Natural killer cell treated with Interleukin-12 subunit alpha and Interleukin-12 subunit beta and Interleukin-15 and Interleukin-18, amount 100 ng/mL, for 72 hours (primary cell): ENCODE measurements at regions not wholly inside any gene's neighbourhood (a gene's known extent, or its start where the extent isn't known, plus 50 kb on each side); places are given as distances from the start of the nearest gene placed in this dataset.

Experiments
- ATAC-seq, 2 donors: fragments of 150-1000 bp; cut with Tn5 transposase in 1 of 2; sonication (Bioruptor Pico), chemical (Tn5 transposase) in 1 of 2; 2 replicates each; pipeline ENCODE4 v1.10.0; 2021
- DNase-seq: peaks from one replicate; pipeline ENCODE4 v3.0.0; 2022; ENCODE audit warnings: low spot score
- H3K27ac Mint-ChIP-seq, 2 donors: 1 replicate in 1 of 2; 2 replicates in 1 of 2; pipeline ENCODE4 v1.8.0; 2022; ENCODE audit warnings: mixed read lengths in 2 of 2, mild to moderate bottlenecking in 1 of 2, moderate library complexity in 1 of 2
- H3K27me3 Mint-ChIP-seq, 2 donors: 1 replicate in 1 of 2; 2 replicates in 1 of 2; pipeline ENCODE4 v1.8.0; 2022; ENCODE audit warnings: mixed read lengths in 2 of 2
- H3K36me3 Mint-ChIP-seq: one replicate; pipeline ENCODE4 v1.8.0; 2022; ENCODE audit warnings: mixed read lengths
- H3K4me1 Mint-ChIP-seq, 2 donors: 1 replicate in 1 of 2; 2 replicates in 1 of 2; pipeline ENCODE4 v1.8.0; 2022; ENCODE audit warnings: low read depth in 2 of 2, mixed read lengths in 2 of 2, mild to moderate bottlenecking in 1 of 2
- H3K4me3 Mint-ChIP-seq: one replicate; pipeline ENCODE4 v1.8.0; 2022; ENCODE audit warnings: mixed read lengths
- H3K9me3 Mint-ChIP-seq: 2 replicates; pipeline ENCODE4 v1.8.0; 2022; ENCODE audit warnings: mixed read lengths

- Mint-ChIP-seq H3K27me3 (peaks cover 18 to 20% of the 10 kb centered on the region in 2 donors), H3K27ac (no peak overlapping the region), H3K4me1 (no peaks in the 10 kb centered on the region), H3K4me3 (no peak overlapping the region), H3K36me3 (no peaks in the 10 kb centered on the region), H3K9me3 (no peaks in the 10 kb centered on the region)
- DNase-seq (no peak), ATAC-seq (no peak)
Observed at GRCh38 chr5:152499814-152500535, 94.9 kb upstream of the NMUR2 start.

GRCh38 chr5:152501294-152501693 lies 96.2 kb upstream of the NMUR2 start:
- H3K27me3 Mint-ChIP-seq, result peaks cover 12 to 14% of the 10 kb centered on the region in 2 donors

GRCh38 chr5:152503206-152503605 lies 98.1 kb upstream of the NMUR2 start:
- H3K27me3 Mint-ChIP-seq, result peaks cover 13 to 21% of the 10 kb centered on the region in 2 donors
- no peak overlapping the region for H3K27ac Mint-ChIP-seq
- peaks cover 0 to 4% of the 10 kb centered on the region in 2 donors for H3K4me1 Mint-ChIP-seq

More at GRCh38 chr5:152501294-152501693, 96.2 kb upstream of the NMUR2 start:
- H3K4me1 Mint-ChIP-seq, result peaks cover 0 to 4% of the 10 kb centered on the region in 2 donors
- H3K9me3 Mint-ChIP-seq, result no peaks in the 10 kb centered on the region
- ATAC-seq, result no peak
- DNase-seq, result no peak
- no peak overlapping the region for H3K4me3 Mint-ChIP-seq
- no peak overlapping the region for H3K27ac Mint-ChIP-seq
- no peaks in the 10 kb centered on the region for H3K36me3 Mint-ChIP-seq

GRCh38 chr5:152505442-152506042 lies 100.5 kb upstream of the NMUR2 start:
- H3K36me3 Mint-ChIP-seq, result no peaks in the 10 kb centered on the region
- no peak for DNase-seq
- peak; percentile 64 to 71 for ATAC-seq

More at GRCh38 chr5:152503206-152503605, 98.1 kb upstream of the NMUR2 start:
- ATAC-seq (peak; percentile 81 to 85), DNase-seq (no peak)
- Mint-ChIP-seq H3K36me3 (no peaks in the 10 kb centered on the region), H3K4me3 (no peak overlapping the region), H3K9me3 (no peaks in the 10 kb centered on the region)

GRCh38 chr5:152511120-152511519 lies 106.0 kb upstream of the NMUR2 start:
- Mint-ChIP-seq H3K36me3 (no peaks in the 10 kb centered on the region), H3K4me3 (no peak overlapping the region), H3K27me3 (peaks cover 16 to 33% of the 10 kb centered on the region in 2 donors), H3K27ac (no peak overlapping the region), H3K4me1 (no peaks in the 10 kb centered on the region), H3K9me3 (no peaks in the 10 kb centered on the region)
- ATAC-seq (no peak), DNase-seq (no peak)

More at GRCh38 chr5:152505442-152506042, 100.5 kb upstream of the NMUR2 start:
- H3K4me1 Mint-ChIP-seq, result peaks cover 0 to 4% of the 10 kb centered on the region in 2 donors
- H3K4me3 Mint-ChIP-seq, result no peak overlapping the region
- no peak overlapping the region for H3K27ac Mint-ChIP-seq
- H3K9me3 Mint-ChIP-seq, result no peaks in the 10 kb centered on the region
- peaks cover 17 to 30% of the 10 kb centered on the region in 2 donors for H3K27me3 Mint-ChIP-seq

- H3K4me1 Mint-ChIP-seq, result no peaks in the 10 kb centered on the region
- DNase-seq (no peak), ATAC-seq (no peak)
- no peak overlapping the region for H3K27ac Mint-ChIP-seq
- H3K36me3 Mint-ChIP-seq, result no peaks in the 10 kb centered on the region
- H3K4me3 Mint-ChIP-seq, result no peak overlapping the region
- peaks cover 18 to 28% of the 10 kb centered on the region in 2 donors for H3K27me3 Mint-ChIP-seq
- no peaks in the 10 kb centered on the region for H3K9me3 Mint-ChIP-seq
Observed at GRCh38 chr5:152511531-152512132, 106.6 kb upstream of the NMUR2 start.

GRCh38 chr5:152514827-152515397 lies 109.8 kb upstream of the NMUR2 start:
- Mint-ChIP-seq H3K4me1 (no peaks in the 10 kb centered on the region), H3K36me3 (no peaks in the 10 kb centered on the region), H3K4me3 (no peak overlapping the region), H3K9me3 (no peaks in the 10 kb centered on the region), H3K27ac (no peak overlapping the region), H3K27me3 (peaks cover 16 to 21% of the 10 kb centered on the region in 2 donors)
- ATAC-seq (no peak), DNase-seq (no peak)

GRCh38 chr5:152523964-152524363 lies 118.9 kb upstream of the NMUR2 start:
- Mint-ChIP-seq H3K27ac (no peak overlapping the region), H3K4me1 (peaks cover 10 to 15% of the 10 kb centered on the region in 2 donors), H3K4me3 (no peak overlapping the region), H3K9me3 (peaks cover 3% of the 10 kb centered on the region), H3K36me3 (no peaks in the 10 kb centered on the region), H3K27me3 (peaks cover 0 to 3% of the 10 kb centered on the region in 2 donors)
- DNase-seq (no peak), ATAC-seq (no peak)

GRCh38 chr5:152527358-152528052 lies 122.4 kb upstream of the NMUR2 start:
- no peaks in the 10 kb centered on the region for H3K36me3 Mint-ChIP-seq

GRCh38 chr5:152529440-152529839 lies 124.4 kb upstream of the NMUR2 start:
- Mint-ChIP-seq H3K4me1 (peaks cover 15 to 21% of the 10 kb centered on the region in 2 donors), H3K36me3 (no peaks in the 10 kb centered on the region), H3K9me3 (peaks cover 3% of the 10 kb centered on the region), H3K27me3 (peaks cover 0 to 8% of the 10 kb centered on the region in 2 donors), H3K4me3 (no peak overlapping the region), H3K27ac (peak overlapping the region in 1 of 2 donors; percentile 2)
- DNase-seq (no peak), ATAC-seq (no peak)

More at GRCh38 chr5:152527358-152528052, 122.4 kb upstream of the NMUR2 start:
- peak overlapping the region; percentile 62 for H3K4me3 Mint-ChIP-seq
- no peaks in the 10 kb centered on the region for H3K27me3 Mint-ChIP-seq
- ATAC-seq (peak; percentile 61 to 71), DNase-seq (no peak)
- H3K4me1 Mint-ChIP-seq, result peaks cover 15 to 21% of the 10 kb centered on the region in 2 donors
- peak overlapping the region; percentile 71 to 92 for H3K27ac Mint-ChIP-seq
- peaks cover 3% of the 10 kb centered on the region for H3K9me3 Mint-ChIP-seq

- Mint-ChIP-seq H3K36me3 (no peaks in the 10 kb centered on the region), H3K9me3 (no peaks in the 10 kb centered on the region), H3K27ac (no peak overlapping the region), H3K4me3 (no peak overlapping the region), H3K4me1 (peaks cover 8 to 10% of the 10 kb centered on the region in 2 donors), H3K27me3 (peaks cover 3 to 14% of the 10 kb centered on the region in 2 donors)
- no peak for DNase-seq
- no peak for ATAC-seq
Observed at GRCh38 chr5:152532714-152533113, 127.6 kb upstream of the NMUR2 start.

- DNase-seq, result no peak
- Mint-ChIP-seq H3K4me3 (no peak overlapping the region), H3K4me1 (no peaks in the 10 kb centered on the region), H3K36me3 (no peaks in the 10 kb centered on the region), H3K27ac (no peak overlapping the region), H3K9me3 (no peaks in the 10 kb centered on the region), H3K27me3 (peaks cover 5 to 16% of the 10 kb centered on the region in 2 donors)
- no peak for ATAC-seq
Observed at GRCh38 chr5:152534641-152535040, 129.6 kb upstream of the NMUR2 start.

GRCh38 chr5:152542741-152543140 lies 137.7 kb upstream of the NMUR2 start:
- Mint-ChIP-seq H3K36me3 (no peaks in the 10 kb centered on the region), H3K4me3 (no peak overlapping the region), H3K9me3 (no peaks in the 10 kb centered on the region), H3K4me1 (no peaks in the 10 kb centered on the region), H3K27me3 (peaks cover 26 to 49% of the 10 kb centered on the region in 2 donors), H3K27ac (no peak overlapping the region)
- no peak for DNase-seq
- ATAC-seq, result no peak
